A549 (cell line): ENCODE measurements at regions not wholly inside any gene's neighbourhood (a gene's known extent, or its start where the extent isn't known, plus 50 kb on each side); places are given as distances from the start of the nearest gene placed in this dataset.
A peak's percentile ranks its signal among the peaks of the same experiment; 100 is the strongest.

Source experiments
- ATAC-seq, 2 experiments: fragments of 200-7000 bp in 1 of 2; fragments of >200 bp in 1 of 2; cut with Nextera tagmentation in 1 of 2; cut with Tn5 transposase in 1 of 2; 3 replicates each; pipeline versions ENCODE4 v1.8.0 to v1.9.1; 2018 to 2020; ENCODE audit warnings: mild to moderate bottlenecking in 1 of 2, moderate library complexity in 1 of 2
- CTCF ChIA-PET: fragments of 300-600 bp; sonication (Branson Sonifier 250); formaldehyde crosslinking; extraction: SDS; loops from one replicate; lab custom pipeline; 2021; ENCODE audit warnings: antibody characterized with exemption, inconsistent platforms; lab: Yijun Ruan, JAX
- POLR2A ChIA-PET: fragments of 350-600 bp; formaldehyde crosslinking; extraction: SDS; loops from one replicate; lab custom pipeline; 2021; ENCODE audit warnings: antibody characterized with exemption, inconsistent platforms; lab: Yijun Ruan, JAX
- DNase-seq, 2 experiments: peaks; one replicate each; pipeline versions ENCODE4 v3.0.0 to v3.0.0-alpha.2; 2011 to 2016; ENCODE audit warnings: low read depth in 1 of 2, low spot score in 1 of 2
- FAIRE-seq: peaks from 2 replicates; lab custom pipeline; 2011; peaks lifted over from hg19 to GRCh38; lab: Jason Lieb, UNC
- H3K27ac ChIP-seq, 2 experiments: fragments of >200 bp; sonication (Bioruptor Twin); formaldehyde crosslinking; 3 replicates each; pipeline ENCODE4 v1.5.1; 2016 to 2017
- H3K4me1 ChIP-seq: fragments of >200 bp; sonication (Bioruptor Twin); formaldehyde crosslinking; 3 replicates; pipeline ENCODE4 v1.6.1; 2016
- H3K4me2 ChIP-seq: fragments of >200 bp; sonication (Bioruptor Twin); formaldehyde crosslinking; 3 replicates; pipeline ENCODE4 v1.6.1; 2016
- H3K4me3 ChIP-seq: fragments of >200 bp; sonication (Bioruptor Twin); formaldehyde crosslinking; 3 replicates; pipeline ENCODE4 v1.5.1; 2016
- H3K9me3 ChIP-seq: fragments of >200 bp; sonication (Bioruptor Twin); formaldehyde crosslinking; 3 replicates; pipeline ENCODE4 v1.6.1; 2016
- CBX2 ChIP-seq: fragments of 200-600 bp; sonication (generic); IDR thresholded peaks from 2 replicates; pipeline ENCODE4 v1.6.1; 2016; ENCODE audit warnings: low read depth, mild to moderate bottlenecking, borderline replicate concordance
- CEBPB ChIP-seq, 2 experiments: fragments of >200 bp in 1 of 2; sonication (Bioruptor Twin) in 1 of 2; formaldehyde crosslinking in 1 of 2; IDR thresholded peaks; 2 replicates each; pipeline ENCODE4 v1.6.1; 2012 to 2016
- FOSB ChIP-seq: fragments of 250-450 bp; sonication (Bioruptor Pico); IDR thresholded peaks from 2 replicates; pipeline ENCODE4 v1.5.0; 2020; ENCODE audit warnings: mild to moderate bottlenecking, moderate library complexity
- HMGXB4 ChIP-seq: fragments of 250-450 bp; sonication (Bioruptor Pico); IDR thresholded peaks from 2 replicates; pipeline ENCODE4 v1.5.0; 2021; ENCODE audit warnings: mild to moderate bottlenecking, moderate library complexity, borderline replicate concordance
- HOXA7 ChIP-seq: fragments of 250-450 bp; sonication (Bioruptor Pico); IDR thresholded peaks from 2 replicates; pipeline ENCODE4 v1.5.0; 2020; ENCODE audit warnings: mild to moderate bottlenecking, moderate library complexity
- JUNB ChIP-seq: fragments of >200 bp; sonication (Bioruptor Twin); formaldehyde crosslinking; IDR thresholded peaks from 2 replicates; pipeline ENCODE4 v1.6.1; 2016
- MAFK ChIP-seq: fragments of 450-650 bp; IDR thresholded peaks from 2 replicates; pipeline ENCODE4 v1.6.1; 2014; ENCODE audit not compliant: partially characterized antibody
- PBX3 ChIP-seq: IDR thresholded peaks from 2 replicates; pipeline ENCODE4 v1.6.1; 2012
- POLR2A ChIP-seq: IDR thresholded peaks from 2 replicates; pipeline ENCODE4 v1.6.1; 2012; ENCODE audit warnings: mild to moderate bottlenecking, low read length
- RAD21 ChIP-seq, 2 experiments: fragments of >200 bp in 1 of 2; sonication (Bioruptor Twin) in 1 of 2; formaldehyde crosslinking in 1 of 2; IDR thresholded peaks in 1 of 2; conservative IDR thresholded peaks in 1 of 2; 2 replicates in 1 of 2; 3 replicates in 1 of 2; pipeline ENCODE4 v1.6.1; 2012 to 2018; ENCODE audit warnings: inconsistent platforms in 1 of 2
- RFX5 ChIP-seq: fragments of 450-650 bp; IDR thresholded peaks from 2 replicates; pipeline ENCODE4 v1.7.1; 2014; ENCODE audit warnings: antibody characterized with exemption, mild to moderate bottlenecking, moderate library complexity
- SMC3 ChIP-seq: fragments of >200 bp; sonication (Bioruptor Twin); formaldehyde crosslinking; IDR thresholded peaks from 3 replicates; pipeline ENCODE4 v1.6.1; 2018; ENCODE audit warnings: inconsistent platforms
- TP53 ChIP-seq: fragments of 250-450 bp; sonication (Bioruptor Pico); IDR thresholded peaks from 2 replicates; pipeline ENCODE4 v1.5.0; 2021; ENCODE audit warnings: mild to moderate bottlenecking, moderate library complexity
- WGBS: methylation state at CpG from one replicate; pipeline ENCODE4 v1.1.6; 2017; ENCODE audit errors: missing lambda C conversion rate; 5-methylcytosine and 5-hydroxymethylcytosine counted together
- TF ChIP-seq, protein P1 (sequence below): fragments of 150-350 bp; IDR thresholded peaks from 2 replicates; pipeline ENCODE4 v1.6.1; 2014; ENCODE audit warnings: low read depth, mild to moderate bottlenecking, low read length
- TF ChIP-seq, protein P2 (sequence below): IDR thresholded peaks from 2 replicates; pipeline ENCODE4 v1.6.1; 2012; ENCODE audit warnings: low read depth, borderline replicate concordance
- TF ChIP-seq, protein P3 (sequence below): fragments of >200 bp; sonication (Bioruptor Twin); formaldehyde crosslinking; IDR thresholded peaks from 3 replicates; pipeline ENCODE4 v1.5.1; 2016
- TF ChIP-seq, protein P4 (sequence below): fragments of >200 bp; sonication (Bioruptor Twin); formaldehyde crosslinking; IDR thresholded peaks from 3 replicates; pipeline ENCODE4 v1.6.1; 2016
- TF ChIP-seq, protein P5 (sequence below): fragments of 200-600 bp; sonication (generic); IDR thresholded peaks from 2 replicates; pipeline ENCODE4 v1.6.1; 2016; ENCODE audit warnings: antibody characterized with exemption, mild to moderate bottlenecking, moderate library complexity

- no peaks in the 10 kb centered on the region for H3K4me1 ChIP-seq
- no peak for FAIRE-seq
- TF ChIP-seq, protein P1, sequence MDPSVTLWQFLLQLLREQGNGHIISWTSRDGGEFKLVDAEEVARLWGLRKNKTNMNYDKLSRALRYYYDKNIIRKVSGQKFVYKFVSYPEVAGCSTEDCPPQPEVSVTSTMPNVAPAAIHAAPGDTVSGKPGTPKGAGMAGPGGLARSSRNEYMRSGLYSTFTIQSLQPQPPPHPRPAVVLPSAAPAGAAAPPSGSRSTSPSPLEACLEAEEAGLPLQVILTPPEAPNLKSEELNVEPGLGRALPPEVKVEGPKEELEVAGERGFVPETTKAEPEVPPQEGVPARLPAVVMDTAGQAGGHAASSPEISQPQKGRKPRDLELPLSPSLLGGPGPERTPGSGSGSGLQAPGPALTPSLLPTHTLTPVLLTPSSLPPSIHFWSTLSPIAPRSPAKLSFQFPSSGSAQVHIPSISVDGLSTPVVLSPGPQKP = no peak
- no peak for TF ChIP-seq CEBPB (IDR thresholded peaks at IDR 0.05)
- TF ChIP-seq, protein P2, sequence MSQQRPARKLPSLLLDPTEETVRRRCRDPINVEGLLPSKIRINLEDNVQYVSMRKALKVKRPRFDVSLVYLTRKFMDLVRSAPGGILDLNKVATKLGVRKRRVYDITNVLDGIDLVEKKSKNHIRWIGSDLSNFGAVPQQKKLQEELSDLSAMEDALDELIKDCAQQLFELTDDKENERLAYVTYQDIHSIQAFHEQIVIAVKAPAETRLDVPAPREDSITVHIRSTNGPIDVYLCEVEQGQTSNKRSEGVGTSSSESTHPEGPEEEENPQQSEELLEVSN = no peak
- peak; percentile 81 for TF ChIP-seq RAD21 (conservative IDR thresholded peaks at IDR 0.05 in 1 of 2, IDR thresholded peaks at IDR 0.05 in 1 of 2)
- TF ChIP-seq, protein P3, sequence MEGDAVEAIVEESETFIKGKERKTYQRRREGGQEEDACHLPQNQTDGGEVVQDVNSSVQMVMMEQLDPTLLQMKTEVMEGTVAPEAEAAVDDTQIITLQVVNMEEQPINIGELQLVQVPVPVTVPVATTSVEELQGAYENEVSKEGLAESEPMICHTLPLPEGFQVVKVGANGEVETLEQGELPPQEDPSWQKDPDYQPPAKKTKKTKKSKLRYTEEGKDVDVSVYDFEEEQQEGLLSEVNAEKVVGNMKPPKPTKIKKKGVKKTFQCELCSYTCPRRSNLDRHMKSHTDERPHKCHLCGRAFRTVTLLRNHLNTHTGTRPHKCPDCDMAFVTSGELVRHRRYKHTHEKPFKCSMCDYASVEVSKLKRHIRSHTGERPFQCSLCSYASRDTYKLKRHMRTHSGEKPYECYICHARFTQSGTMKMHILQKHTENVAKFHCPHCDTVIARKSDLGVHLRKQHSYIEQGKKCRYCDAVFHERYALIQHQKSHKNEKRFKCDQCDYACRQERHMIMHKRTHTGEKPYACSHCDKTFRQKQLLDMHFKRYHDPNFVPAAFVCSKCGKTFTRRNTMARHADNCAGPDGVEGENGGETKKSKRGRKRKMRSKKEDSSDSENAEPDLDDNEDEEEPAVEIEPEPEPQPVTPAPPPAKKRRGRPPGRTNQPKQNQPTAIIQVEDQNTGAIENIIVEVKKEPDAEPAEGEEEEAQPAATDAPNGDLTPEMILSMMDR = peak; percentile 70
- TF ChIP-seq MAFK = no peak
- TF ChIP-seq SMC3 = peak; percentile 87
- TF ChIP-seq RFX5 = no peak
- no peak for TF ChIP-seq HOXA7
- no peak for TF ChIP-seq POLR2A
- no peak for TF ChIP-seq TP53 (CRISPR knock-in tag)
- TF ChIP-seq, all 56 proteins: peak for 3
- Histone ChIP-seq H3K27ac (no peak overlapping the region), H3K9me3 (no peaks in the 10 kb centered on the region), H3K4me2 (no peak overlapping the region), H3K4me3 (no peak overlapping the region)
- DNase-seq = peak; percentile 15 to 63
- ChIA-PET POLR2A (interaction anchor here (1.0 kb wide), 2 partner anchors 173 to 380 kb away, joined by 3 to 9 read pairs; partner anchors contain the start of gene FNDC3A), CTCF (interaction anchor here (0.7 to 8.3 kb wide), 11 partner anchors 13 to 687 kb away, joined by 3 to 141 read pairs (median 4); no protein-coding TSS in a partner anchor)
- WGBS = 39% methylated on average over 6 of the region's 7 CpGs
- peak; percentile 89 to 92 for ATAC-seq
These were observed 58.0 kb upstream of the CYSLTR2 start for GRCh38 chr13:48595431-48596429.

DNA sequence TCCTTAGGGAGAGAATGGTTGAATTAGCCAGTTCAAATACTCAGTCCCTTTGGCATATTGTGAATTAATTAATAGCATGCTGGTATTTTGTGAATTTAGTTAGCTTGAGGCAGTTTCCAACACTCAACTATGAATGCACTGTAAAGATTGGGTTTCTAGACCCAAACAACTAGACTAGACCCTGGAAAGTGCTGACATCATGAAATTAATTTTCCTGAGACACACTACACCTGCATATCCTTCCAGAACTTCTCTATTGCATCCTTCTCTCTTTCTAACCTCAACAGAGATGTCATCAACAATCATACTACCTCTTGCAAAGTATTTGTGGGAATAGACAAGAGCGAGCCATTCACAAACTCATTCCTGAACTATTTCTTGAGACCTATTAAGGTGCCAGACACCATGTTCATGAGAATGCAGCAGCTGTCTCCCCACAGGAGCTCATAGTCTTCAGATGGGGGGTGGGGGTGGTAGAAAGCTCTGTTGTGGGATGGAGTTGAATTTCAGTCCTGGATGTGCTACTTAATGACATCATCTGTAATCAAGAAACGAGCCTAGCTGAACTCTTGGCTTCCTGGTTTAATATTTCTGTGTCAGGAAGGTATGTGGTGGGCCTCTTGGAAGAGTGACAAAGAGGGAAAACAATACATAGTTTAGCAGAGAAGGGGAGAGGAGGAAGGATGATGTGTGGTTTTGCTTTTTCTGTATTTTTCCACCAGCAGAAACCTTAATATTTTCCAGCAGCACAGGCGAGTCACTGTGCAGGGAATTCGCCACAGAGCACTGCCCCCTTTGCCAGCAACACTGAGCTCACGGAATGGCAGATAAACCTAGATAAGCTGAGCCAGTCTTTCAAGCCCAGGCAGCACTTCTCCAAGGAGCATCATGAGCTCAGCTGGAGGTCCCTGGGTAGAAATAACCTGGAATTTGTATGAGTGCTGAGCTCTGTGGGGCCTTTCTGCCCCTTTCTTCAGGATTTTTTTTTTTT lies 53.1 kb upstream of the CYSLTR2 start:
- DNase-seq = no peak
- no peaks in the 10 kb centered on the region for H3K4me1 ChIP-seq
- ATAC-seq = peak in 1 of 2 experiments; percentile 34; a peak in 1 of 6 replicates
- no peak overlapping the region for H3K27ac ChIP-seq
- 28% methylated on average over 5 of the region's 5 CpGs for WGBS
- FAIRE-seq = no peak
- ChIA-PET POLR2A (no interaction called here), CTCF (interaction anchor here (0.6 to 8.3 kb wide), 4 partner anchors 14 to 170 kb away, joined by 4 to 141 read pairs (median 4); no protein-coding TSS in a partner anchor)
- no peak overlapping the region for H3K4me2 ChIP-seq
- TF ChIP-seq JUNB (no peak), FOSB (CRISPR knock-in tag) (no peak), PBX3 (no peak), CBX2 (no peak), MAFK (peak; percentile 81), HMGXB4 (CRISPR knock-in tag) (no peak)
- TF ChIP-seq, protein P4, sequence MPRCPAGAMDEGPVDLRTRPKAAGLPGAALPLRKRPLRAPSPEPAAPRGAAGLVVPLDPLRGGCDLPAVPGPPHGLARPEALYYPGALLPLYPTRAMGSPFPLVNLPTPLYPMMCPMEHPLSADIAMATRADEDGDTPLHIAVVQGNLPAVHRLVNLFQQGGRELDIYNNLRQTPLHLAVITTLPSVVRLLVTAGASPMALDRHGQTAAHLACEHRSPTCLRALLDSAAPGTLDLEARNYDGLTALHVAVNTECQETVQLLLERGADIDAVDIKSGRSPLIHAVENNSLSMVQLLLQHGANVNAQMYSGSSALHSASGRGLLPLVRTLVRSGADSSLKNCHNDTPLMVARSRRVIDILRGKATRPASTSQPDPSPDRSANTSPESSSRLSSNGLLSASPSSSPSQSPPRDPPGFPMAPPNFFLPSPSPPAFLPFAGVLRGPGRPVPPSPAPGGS = no peak
- TF ChIP-seq, protein P5, sequence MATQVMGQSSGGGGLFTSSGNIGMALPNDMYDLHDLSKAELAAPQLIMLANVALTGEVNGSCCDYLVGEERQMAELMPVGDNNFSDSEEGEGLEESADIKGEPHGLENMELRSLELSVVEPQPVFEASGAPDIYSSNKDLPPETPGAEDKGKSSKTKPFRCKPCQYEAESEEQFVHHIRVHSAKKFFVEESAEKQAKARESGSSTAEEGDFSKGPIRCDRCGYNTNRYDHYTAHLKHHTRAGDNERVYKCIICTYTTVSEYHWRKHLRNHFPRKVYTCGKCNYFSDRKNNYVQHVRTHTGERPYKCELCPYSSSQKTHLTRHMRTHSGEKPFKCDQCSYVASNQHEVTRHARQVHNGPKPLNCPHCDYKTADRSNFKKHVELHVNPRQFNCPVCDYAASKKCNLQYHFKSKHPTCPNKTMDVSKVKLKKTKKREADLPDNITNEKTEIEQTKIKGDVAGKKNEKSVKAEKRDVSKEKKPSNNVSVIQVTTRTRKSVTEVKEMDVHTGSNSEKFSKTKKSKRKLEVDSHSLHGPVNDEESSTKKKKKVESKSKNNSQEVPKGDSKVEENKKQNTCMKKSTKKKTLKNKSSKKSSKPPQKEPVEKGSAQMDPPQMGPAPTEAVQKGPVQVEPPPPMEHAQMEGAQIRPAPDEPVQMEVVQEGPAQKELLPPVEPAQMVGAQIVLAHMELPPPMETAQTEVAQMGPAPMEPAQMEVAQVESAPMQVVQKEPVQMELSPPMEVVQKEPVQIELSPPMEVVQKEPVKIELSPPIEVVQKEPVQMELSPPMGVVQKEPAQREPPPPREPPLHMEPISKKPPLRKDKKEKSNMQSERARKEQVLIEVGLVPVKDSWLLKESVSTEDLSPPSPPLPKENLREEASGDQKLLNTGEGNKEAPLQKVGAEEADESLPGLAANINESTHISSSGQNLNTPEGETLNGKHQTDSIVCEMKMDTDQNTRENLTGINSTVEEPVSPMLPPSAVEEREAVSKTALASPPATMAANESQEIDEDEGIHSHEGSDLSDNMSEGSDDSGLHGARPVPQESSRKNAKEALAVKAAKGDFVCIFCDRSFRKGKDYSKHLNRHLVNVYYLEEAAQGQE = no peak
- peaks cover under 1% of the 10 kb centered on the region; the same call in 1 of the 3 replicates for H3K9me3 ChIP-seq
- H3K4me3 ChIP-seq = no peak overlapping the region
